H1 (cell line): ENCODE measurements at regions not wholly inside any gene's neighbourhood (a gene's known extent, or its start where the extent isn't known, plus 50 kb on each side); places are given as distances from the start of the nearest gene placed in this dataset.

Source experiments
- CTCF ChIA-PET: fragments of 300-600 bp; sonication (Branson Sonifier 250); formaldehyde crosslinking; loops from one replicate; lab custom pipeline; 2021; ENCODE audit not compliant: partially characterized antibody; lab: Charles Lee
- POLR2A ChIA-PET: fragments of 300-600 bp; sonication (Branson Sonifier 250); formaldehyde crosslinking; loops from one replicate; lab custom pipeline; 2021; ENCODE audit warnings: inconsistent platforms; ENCODE audit not compliant: partially characterized antibody; lab: Charles Lee
- DNase-seq, 2 experiments: peaks; one replicate each; pipeline versions ENCODE4 v3.0.0 to v3.0.0-alpha.2; 2010 to 2022; ENCODE audit warnings: low spot score in 2 of 2, low read depth in 1 of 2, mixed read lengths in 1 of 2
- FAIRE-seq: peaks from 2 replicates; lab custom pipeline; 2011; peaks lifted over from hg19 to GRCh38; lab: Jason Lieb, UNC
- H2AFZ ChIP-seq: 2 replicates; pipeline ENCODE4 v1.8.1; 2012; ENCODE audit warnings: low read length, inconsistent platforms
- H2AK5ac ChIP-seq: 2 replicates; pipeline ENCODE4 v1.6.1; 2013; ENCODE audit warnings: low read depth, low read length
- H2BK120ac ChIP-seq: replicated peaks from 2 replicates; pipeline ENCODE3; 2013; ENCODE audit warnings: low read depth, low read length, inconsistent platforms
- H2BK12ac ChIP-seq: 2 replicates; pipeline ENCODE4 v1.6.1; 2013; ENCODE audit warnings: low read depth, low read length
- H2BK15ac ChIP-seq: 2 replicates; pipeline ENCODE4 v1.6.1; 2013; ENCODE audit warnings: low read length
- H2BK20ac ChIP-seq: 2 replicates; pipeline ENCODE4 v1.6.1; 2013; ENCODE audit warnings: low read length
- H2BK5ac ChIP-seq: 2 replicates; pipeline ENCODE4 v1.6.1; 2013; ENCODE audit warnings: low read depth, low read length
- H3K14ac ChIP-seq: 2 replicates; pipeline ENCODE4 v1.6.1; 2013; ENCODE audit warnings: inconsistent platforms; ENCODE audit not compliant: insufficient read length
- H3K18ac ChIP-seq: 2 replicates; pipeline ENCODE4 v1.6.1; 2013; ENCODE audit warnings: low read length; ENCODE audit errors: extremely low read depth
- H3K23ac ChIP-seq: 2 replicates; pipeline ENCODE4 v1.6.1; 2013; ENCODE audit warnings: inconsistent platforms; ENCODE audit not compliant: insufficient read length
- H3K23me2 ChIP-seq: 2 replicates; pipeline ENCODE4 v1.6.1; 2013; ENCODE audit warnings: low read depth, low read length
- H3K27ac ChIP-seq: 2 replicates; pipeline ENCODE4 v1.6.1; 2011; ENCODE audit warnings: low read depth, low read length, inconsistent platforms
- H3K27me3 ChIP-seq, 4 experiments: replicated peaks in 1 of 4; 1 replicate in 1 of 4; 2 replicates in 3 of 4; pipeline versions ENCODE4 v1.6.1 to v1.8.1; 2011 to 2013; ENCODE audit warnings: low read length in 3 of 4, mild to moderate bottlenecking in 3 of 4, inconsistent platforms in 2 of 4, mixed read lengths in 2 of 4, moderate library complexity in 1 of 4; ENCODE audit not compliant: control insufficient read depth in 3 of 4, insufficient read depth in 3 of 4; ENCODE audit errors: extremely low read depth in 1 of 4
- H3K36me3 ChIP-seq, 4 experiments: 2 replicates each; pipeline versions ENCODE4 v1.6.1 to v1.8.1; 2011 to 2013; ENCODE audit warnings: mild to moderate bottlenecking in 4 of 4, low read length in 3 of 4, moderate library complexity in 2 of 4, control low read depth in 1 of 4, inconsistent platforms in 1 of 4; ENCODE audit not compliant: insufficient read depth in 4 of 4, control insufficient read depth in 2 of 4
- H3K4ac ChIP-seq: replicated peaks from 2 replicates; pipeline ENCODE3; 2013; ENCODE audit warnings: low read length, low read depth, mixed read lengths, inconsistent platforms; ENCODE audit not compliant: insufficient read length
- H3K4me1 ChIP-seq, 4 experiments: replicated peaks in 1 of 4; 1 replicate in 1 of 4; 2 replicates in 3 of 4; pipeline versions ENCODE4 v1.6.1 to v1.8.1; 2011 to 2013; ENCODE audit warnings: low read length in 3 of 4, inconsistent platforms in 2 of 4, mixed read lengths in 1 of 4; ENCODE audit not compliant: insufficient read depth in 4 of 4, control insufficient read depth in 3 of 4
- H3K4me2 ChIP-seq, 2 experiments: 2 replicates each; pipeline versions ENCODE4 v1.6.1 to v1.8.1; 2011 to 2013; ENCODE audit warnings: low read depth in 2 of 2, low read length in 2 of 2, control low read depth in 1 of 2, inconsistent platforms in 1 of 2, mild to moderate bottlenecking in 1 of 2; ENCODE audit not compliant: insufficient read depth in 1 of 2
- H3K4me3 ChIP-seq, 4 experiments: fragments of 200-600, 300-600 bp in 1 of 4; sonication (generic), shearing (Covaris generic), sonication (Bioruptor Twin) in 1 of 4; 2 replicates each; pipeline versions ENCODE4 v1.5.1 to v1.8.1; 2011 to 2016; ENCODE audit warnings: low read length in 4 of 4, low read depth in 3 of 4, control low read depth in 2 of 4, inconsistent platforms in 2 of 4, mild to moderate bottlenecking in 2 of 4, mixed read lengths in 1 of 4, moderate library complexity in 1 of 4; ENCODE audit not compliant: insufficient read depth in 2 of 4; ENCODE audit errors: extremely low read depth in 1 of 4
- H3K56ac ChIP-seq: replicated peaks from 2 replicates; pipeline ENCODE3; 2013; ENCODE audit warnings: low read depth, mild to moderate bottlenecking, mixed read lengths, low read length, inconsistent platforms; ENCODE audit not compliant: insufficient read length
- H3K79me1 ChIP-seq: 2 replicates; pipeline ENCODE4 v1.6.1; 2013; ENCODE audit warnings: low read depth, low read length, control low read depth
- H3K79me2 ChIP-seq, 2 experiments: 2 replicates each; pipeline versions ENCODE4 v1.6.1 to v1.8.1; 2012 to 2013; ENCODE audit warnings: low read length in 2 of 2, mild to moderate bottlenecking in 2 of 2, inconsistent platforms in 1 of 2; ENCODE audit not compliant: insufficient read depth in 2 of 2, control insufficient read depth in 1 of 2
- H3K9ac ChIP-seq, 4 experiments: replicated peaks in 1 of 4; 1 replicate in 1 of 4; 2 replicates in 3 of 4; pipeline versions ENCODE4 v1.6.1 to v1.8.1; 2011 to 2013; ENCODE audit warnings: low read depth in 3 of 4, low read length in 3 of 4, control low read depth in 2 of 4, mild to moderate bottlenecking in 2 of 4, moderate library complexity in 2 of 4, inconsistent platforms in 1 of 4; ENCODE audit errors: extremely low read depth in 1 of 4
- H3K9me3 ChIP-seq, 2 experiments: 2 replicates each; pipeline versions ENCODE4 v1.6.1 to v1.8.1; 2012 to 2013; ENCODE audit warnings: mild to moderate bottlenecking in 2 of 2, moderate library complexity in 2 of 2, control low read depth in 1 of 2, inconsistent platforms in 1 of 2, low read depth in 1 of 2, low read length in 1 of 2, mixed read lengths in 1 of 2; ENCODE audit not compliant: insufficient read depth in 2 of 2
- H4K20me1 ChIP-seq, 2 experiments: replicated peaks in 1 of 2; 2 replicates each; pipeline versions ENCODE3 to v1.8.1; 2011 to 2013; ENCODE audit warnings: inconsistent platforms in 2 of 2, low read length in 2 of 2, mild to moderate bottlenecking in 1 of 2; ENCODE audit not compliant: insufficient read depth in 2 of 2, control insufficient read depth in 1 of 2
- H4K5ac ChIP-seq: 2 replicates; pipeline ENCODE4 v1.6.1; 2013; ENCODE audit warnings: low read length, low read depth, mixed read lengths, inconsistent platforms; ENCODE audit not compliant: insufficient read length
- H4K8ac ChIP-seq: 2 replicates; pipeline ENCODE4 v1.8.0; 2013; ENCODE audit warnings: mild to moderate bottlenecking, moderate library complexity, low read length, inconsistent platforms; ENCODE audit not compliant: insufficient read depth; ENCODE audit errors: extremely low read depth
- H4K91ac ChIP-seq: replicated peaks from 2 replicates; pipeline ENCODE3; 2013; ENCODE audit warnings: low read length, mixed read lengths, inconsistent platforms; ENCODE audit not compliant: insufficient read length
- ATF3 ChIP-seq: IDR thresholded peaks from 2 replicates; pipeline ENCODE4 v1.6.1; 2011; ENCODE audit warnings: low read depth, mild to moderate bottlenecking, low read length; ENCODE audit not compliant: insufficient read depth
- CBX5 ChIP-seq: fragments of 300-800, 300-1000 bp; sonication (generic); IDR thresholded peaks from 2 replicates; pipeline ENCODE4 v1.7.1; 2016; ENCODE audit warnings: antibody characterized with exemption, low read length, low read depth
- CBX8 ChIP-seq: fragments of 300-800, 300-1000 bp; sonication (generic); IDR thresholded peaks from 2 replicates; pipeline ENCODE4 v1.7.1; 2016; ENCODE audit warnings: low read depth, low read length, borderline replicate concordance
- CHD1 ChIP-seq: IDR thresholded peaks from 2 replicates; pipeline ENCODE4 v1.6.1; 2012; ENCODE audit warnings: low read depth, low read length, improper control_type of control experiment
- CREB1 ChIP-seq: IDR thresholded peaks from 2 replicates; pipeline ENCODE4 v1.6.1; 2012; ENCODE audit warnings: inconsistent platforms
- E2F6 ChIP-seq: IDR thresholded peaks from 2 replicates; pipeline ENCODE4 v1.6.1; 2012; ENCODE audit warnings: inconsistent platforms
- HDAC6 ChIP-seq: IDR thresholded peaks from one replicate; pipeline ENCODE4 v1.7.1; 2012; ENCODE audit warnings: low read depth, mild to moderate bottlenecking, inconsistent platforms, low read length, moderate library complexity
- JUN ChIP-seq: IDR thresholded peaks from 2 replicates; pipeline ENCODE4 v1.6.1; 2011; ENCODE audit warnings: low read depth, mild to moderate bottlenecking, improper control_type of control experiment, low read length
- NRF1 ChIP-seq: IDR thresholded peaks from 2 replicates; pipeline ENCODE4 v1.6.1; 2011; ENCODE audit warnings: mild to moderate bottlenecking, low read depth, low read length, improper control_type of control experiment
- RBBP5 ChIP-seq: IDR thresholded peaks from 2 replicates; pipeline ENCODE4 v1.7.1; 2012; ENCODE audit warnings: low read depth, mild to moderate bottlenecking, inconsistent platforms, low read length, moderate library complexity, borderline replicate concordance
- RFX5 ChIP-seq: IDR thresholded peaks from 2 replicates; pipeline ENCODE4 v1.6.1; 2011; ENCODE audit warnings: low read depth, low read length, improper control_type of control experiment, borderline replicate concordance
- RNF2 ChIP-seq: fragments of 200-900, 300-1000 bp; sonication (generic); IDR thresholded peaks from 2 replicates; pipeline ENCODE4 v1.7.1; 2016; ENCODE audit warnings: borderline replicate concordance, low read depth, mild to moderate bottlenecking, antibody characterized with exemption, low read length; ENCODE audit not compliant: poor library complexity, severe bottlenecking; ENCODE audit errors: missing control alignments
- SIRT6 ChIP-seq: IDR thresholded peaks from one replicate; pipeline ENCODE4 v1.7.1; 2012; ENCODE audit warnings: low read length, inconsistent platforms
- SP2 ChIP-seq: IDR thresholded peaks from 2 replicates; pipeline ENCODE4 v1.6.1; 2012; ENCODE audit warnings: mild to moderate bottlenecking, low read length, inconsistent platforms
- SRF ChIP-seq: IDR thresholded peaks from 2 replicates; pipeline ENCODE4 v1.6.1; 2011; ENCODE audit warnings: mild to moderate bottlenecking, low read depth, low read length, moderate library complexity
- WGBS, 2 experiments: shearing (Covaris generic) in 1 of 2; methylation state at CpG; one replicate each; pipeline versions ENCODE4 v1.1.6 to v1.1.7; 2013 to 2015; ENCODE audit warnings: low lambda C conversion rate in 2 of 2, mixed read lengths in 2 of 2, inconsistent platforms in 1 of 2, low coverage in 1 of 2, missing lambda C conversion rate in 1 of 2; ENCODE audit not compliant: insufficient replicate concordance in 2 of 2, insufficient coverage in 1 of 2, insufficient read length in 1 of 2; ENCODE audit errors: extremely low coverage in 1 of 2, missing lambda C conversion rate in 1 of 2; 5-methylcytosine and 5-hydroxymethylcytosine counted together

- no peak overlapping the region for H4K5ac ChIP-seq
- no peak overlapping the region for H3K4ac ChIP-seq
- no peak overlapping the region for H2BK12ac ChIP-seq
- H4K20me1 ChIP-seq = no peaks in the 10 kb centered on the region
- H4K8ac ChIP-seq = no peak overlapping the region
- H2BK15ac ChIP-seq = no peak overlapping the region
- no peak for FAIRE-seq
- H3K4me1 ChIP-seq = no peaks in the 10 kb centered on the region
- POLR2A ChIA-PET = no interaction called here
- no peak overlapping the region for H2BK120ac ChIP-seq
- no peaks in the 10 kb centered on the region for H3K36me3 ChIP-seq
- 93% methylated on average over 2 of the region's 2 CpGs; no CpG with 5 or more reads in 1 of the 2 experiments for WGBS, 2 experiments
- no peak overlapping the region for H3K27ac ChIP-seq
- no peak overlapping the region for H2AK5ac ChIP-seq
- no peaks in the 10 kb centered on the region for H3K9me3 ChIP-seq
- no peaks in the 10 kb centered on the region for H3K27me3 ChIP-seq
- H3K18ac ChIP-seq = no peak overlapping the region
- no peak overlapping the region for H4K91ac ChIP-seq
- H3K79me1 ChIP-seq = no peaks in the 10 kb centered on the region
- no peak overlapping the region for H3K23ac ChIP-seq
- H3K56ac ChIP-seq = no peak overlapping the region
- no peak overlapping the region for H3K9ac ChIP-seq
- CTCF ChIA-PET = interaction anchor here (1.3 kb wide), 1 partner anchor 425 kb away, joined by 3 read pairs; no protein-coding TSS in a partner anchor
- no peaks in the 10 kb centered on the region for H3K79me2 ChIP-seq
- no peak overlapping the region for H3K4me2 ChIP-seq
- H3K14ac ChIP-seq = no peak overlapping the region
- no peak overlapping the region for H2BK5ac ChIP-seq
- H2BK20ac ChIP-seq = no peak overlapping the region
- no peaks in the 10 kb centered on the region for H3K23me2 ChIP-seq
- no peak for DNase-seq
- H3K4me3 ChIP-seq = no peak overlapping the region
- no peak overlapping the region for H2AFZ ChIP-seq
- TF ChIP-seq SIRT6 (no peak), SP2 (no peak), RFX5 (no peak), ATF3 (no peak), RBBP5 (no peak), HDAC6 (no peak), CBX8 (no peak), CREB1 (no peak), CHD1 (no peak), RNF2 (no peak), JUN (no peak), SRF (no peak), NRF1 (no peak), CBX5 (no peak), E2F6 (no peak)
Observed at GRCh38 chr1:193807208-193807607, 620.8 kb upstream of the B3GALT2 start.
